HT-29 (cell line): ENCODE measurements at regions not wholly inside any gene's neighbourhood (a gene's known extent, or its start where the extent isn't known, plus 50 kb on each side); places are given as distances from the start of the nearest gene placed in this dataset. TPM values are rescaled to one million over a fixed set of nuclear protein-coding genes. Genes with fewer than 3 reads are reported as not detected.

Experiments
- DNase-seq: peaks from one replicate; pipeline ENCODE4 v3.0.0-alpha.2; 2015; ENCODE audit warnings: low spot score
- small RNA-seq: library from RNA; depleted of rRNA; stranded (forward); fragments of <200 nt; gene quantifications from one replicate; pipeline ENCODE3, GENCODE V24; 2014

GRCh38 chr14:42013153-42013552, 406.5 kb downstream of the LRFN5 start:
- DNase-seq = no peak

DNA sequence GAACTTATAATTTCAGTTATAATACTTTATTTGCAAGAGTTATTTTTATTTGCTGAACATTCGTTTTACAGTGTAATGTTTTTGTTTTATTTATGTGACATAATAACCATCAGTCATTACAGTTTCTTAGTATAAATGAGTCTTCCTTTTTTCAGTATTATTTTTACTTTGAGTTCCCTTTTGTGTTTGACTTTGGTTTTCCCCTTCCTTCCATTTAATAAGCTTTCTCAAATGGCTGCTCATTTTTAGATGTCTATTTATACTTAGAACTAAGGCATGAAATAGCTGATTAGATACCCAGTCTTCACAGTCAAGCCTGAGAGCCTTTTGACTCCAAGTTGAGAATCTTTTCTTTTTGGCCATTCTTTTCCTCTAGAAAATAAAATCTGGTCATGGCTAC, 404.5 kb downstream of the LRFN5 start:
- no peak for DNase-seq

DNA sequence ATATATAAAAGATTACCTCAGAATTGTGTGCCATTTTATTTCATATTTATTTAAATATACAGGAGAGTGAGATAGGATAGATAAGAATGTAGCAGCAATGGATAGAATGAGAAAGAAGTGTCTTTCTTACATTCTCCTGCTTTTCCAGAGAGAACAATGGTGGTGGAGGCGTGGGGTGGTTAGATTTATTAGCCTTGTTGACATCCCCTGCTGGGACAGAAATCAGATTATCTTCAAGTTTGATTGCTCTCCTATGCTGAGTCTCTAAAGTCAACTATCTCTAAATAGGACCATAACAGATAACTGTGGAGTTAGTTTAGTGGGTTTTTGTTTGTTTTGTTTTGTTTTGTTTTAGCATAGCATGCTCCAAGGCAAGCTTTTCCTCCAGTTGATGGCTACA, 397.6 kb downstream of the LRFN5 start:
- DNase-seq = no peak

GRCh38 chr14:42002141-42002540, 395.5 kb downstream of the LRFN5 start:
- no peak for DNase-seq

DNA sequence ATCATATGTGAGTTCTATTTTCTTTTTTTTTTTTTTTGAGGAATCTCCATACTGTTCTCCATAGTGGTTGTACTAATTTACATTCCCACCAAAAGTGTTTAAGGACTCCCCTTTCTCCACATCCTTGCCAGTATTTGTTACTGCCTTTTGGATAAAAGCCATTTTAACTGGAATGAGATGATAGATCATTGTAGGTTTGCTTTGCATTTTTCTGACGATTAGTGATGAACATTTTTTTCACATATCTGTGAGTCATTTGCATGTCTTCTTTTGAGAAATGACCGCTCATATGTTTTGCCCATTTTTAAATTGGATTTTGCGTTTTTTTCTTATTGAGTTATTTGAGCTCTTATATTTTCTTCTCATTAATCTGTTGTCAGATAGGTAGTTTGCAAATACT, 394.8 kb downstream of the LRFN5 start:
- DNase-seq = no peak

DNA sequence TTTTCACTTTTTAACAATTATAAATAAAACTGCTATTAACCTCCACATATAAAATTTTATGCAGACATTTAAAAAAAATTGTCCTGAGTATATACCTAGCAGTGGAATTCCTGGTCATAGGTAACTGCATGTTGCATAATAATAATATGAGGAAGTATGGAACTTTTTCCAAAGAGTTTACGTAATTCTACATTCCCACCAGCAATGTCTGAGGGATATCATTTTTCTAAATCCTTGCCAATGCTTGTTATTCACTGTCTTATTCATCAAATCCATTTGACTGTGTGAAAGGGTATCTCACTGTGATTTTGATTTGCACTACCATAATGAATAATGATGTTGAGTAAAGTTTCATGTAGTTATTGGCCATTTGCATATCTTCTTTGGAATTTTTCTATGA, 393.8 kb downstream of the LRFN5 start:
- DNase-seq = no peak

DNA sequence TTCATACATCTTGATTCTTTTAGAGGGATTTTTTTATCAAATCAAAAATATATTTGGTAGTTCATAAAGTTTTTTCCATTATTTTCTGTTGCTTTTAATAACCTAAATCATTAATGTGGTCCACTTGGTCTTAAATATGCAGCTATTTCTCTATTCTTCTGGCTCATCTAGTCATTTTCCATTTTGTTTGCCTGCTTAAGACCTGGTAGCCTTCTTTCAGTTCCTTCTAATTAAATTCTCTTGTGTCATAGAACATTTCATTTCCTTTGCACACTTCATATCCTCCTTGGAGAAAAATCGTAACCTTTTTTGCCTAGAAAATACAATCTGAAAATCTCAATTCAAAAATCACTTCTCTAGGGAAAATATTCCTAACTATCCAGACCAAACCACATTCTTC, 387.0 kb downstream of the LRFN5 start:
- DNase-seq = no peak

DNA sequence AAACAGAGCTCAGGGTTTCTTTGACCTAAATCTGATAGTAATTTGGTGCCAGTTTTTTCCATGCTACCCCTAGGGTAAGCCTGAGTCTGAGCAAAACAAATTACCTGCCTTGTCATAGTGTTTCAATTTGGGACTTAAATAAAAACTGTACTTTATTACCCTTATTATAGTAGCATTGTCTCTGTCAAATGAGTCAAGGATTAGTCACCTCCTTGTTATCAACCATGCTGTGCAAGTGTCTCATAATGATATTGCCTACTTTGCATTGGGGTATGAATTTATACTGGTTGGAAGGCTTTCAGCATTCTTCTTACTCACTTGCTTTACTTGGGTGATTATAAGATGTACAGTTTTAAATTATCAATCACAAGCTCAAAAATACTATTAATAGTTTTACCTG, 380.0 kb downstream of the LRFN5 start:
- DNase-seq = no peak

DNA sequence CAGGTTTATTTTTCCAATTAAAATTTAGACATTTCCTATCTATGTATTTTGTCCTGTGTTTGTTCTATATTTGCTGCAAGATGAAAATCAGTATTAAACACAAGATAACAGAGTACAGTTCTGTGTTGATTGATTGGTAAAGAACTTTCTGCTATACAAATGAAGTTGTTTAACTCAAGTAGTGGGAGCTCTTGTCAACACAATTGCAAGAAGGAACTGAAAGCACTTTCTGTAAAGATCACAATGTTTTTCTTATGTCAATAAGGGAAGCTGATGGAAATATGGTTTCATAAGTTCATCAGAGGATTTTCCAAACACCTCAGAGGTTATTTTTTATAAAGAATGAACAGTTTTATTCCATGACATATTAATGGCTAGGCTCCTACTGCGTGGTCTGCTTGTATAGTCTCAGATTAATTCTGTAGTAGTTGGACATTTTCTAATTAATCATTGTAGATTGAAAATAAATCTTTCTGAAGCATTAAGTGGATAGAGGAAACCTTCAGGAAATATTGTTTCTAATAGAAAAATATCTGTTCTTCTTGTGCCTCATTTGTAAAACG, 379.5 kb downstream of the LRFN5 start:
- no peak for DNase-seq

GRCh38 chr14:41973178-41973577, 366.5 kb downstream of the LRFN5 start:
- DNase-seq = no peak

DNA sequence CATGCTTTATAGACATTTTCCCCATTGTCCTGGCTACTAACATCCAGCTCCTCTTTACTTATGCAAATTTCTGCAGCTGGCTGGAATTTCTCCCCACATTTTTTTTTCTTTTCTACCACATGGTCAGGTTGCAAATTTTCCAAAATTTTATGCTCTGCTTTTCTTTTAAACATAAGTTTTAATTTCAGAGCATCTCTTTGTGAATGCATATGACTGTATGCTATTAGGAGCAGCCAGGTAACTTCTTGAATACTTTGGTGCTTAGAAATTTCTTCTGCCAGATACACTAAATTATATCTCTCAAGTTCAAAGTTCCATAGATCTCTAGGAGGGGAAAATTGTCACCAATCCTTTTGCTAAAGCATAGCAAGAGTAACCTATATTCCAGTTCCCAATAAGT, 365.9 kb downstream of the LRFN5 start:
- no peak for DNase-seq

DNA sequence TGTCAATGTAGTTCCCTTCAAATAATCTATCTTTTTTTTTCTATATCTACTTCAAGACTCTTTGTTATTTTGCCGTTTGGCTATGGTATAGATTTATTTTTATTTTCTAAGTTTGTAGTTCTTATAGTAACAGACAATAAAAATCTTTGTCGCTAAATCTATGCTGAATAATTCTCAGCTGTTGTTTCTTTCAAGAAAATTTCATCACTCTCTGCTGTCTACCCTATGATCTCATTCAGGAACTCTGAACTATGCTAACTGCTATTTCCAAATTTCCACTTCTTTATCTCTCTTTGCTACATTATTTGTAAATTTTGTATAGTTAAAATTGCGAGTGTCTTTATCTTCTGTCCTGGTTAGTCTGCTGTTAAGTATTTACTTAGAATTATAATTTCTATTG, 353.6 kb downstream of the LRFN5 start:
- DNase-seq = no peak

GRCh38 chr14:41957459-41957858, 350.8 kb downstream of the LRFN5 start:
- peak; percentile 4 for DNase-seq

Small RNA genes in the stretch of these regions (small RNA-seq; reads per million reads assigned to genes)
- not detected for gene AL163153.1
- not detected for gene AL358913.1
- gene AL442163.3 = not detected
